ENCODE measurements at regions not wholly inside any gene's neighbourhood (a gene's known extent, or its start where the extent isn't known, plus 50 kb on each side); places are given as distances from the start of the nearest gene placed in this dataset.

- no peak for TF ChIP-seq ATF7 (IDR thresholded peaks at IDR 0.05)
- TF ChIP-seq KAT2B (IDR thresholded peaks at IDR 0.05; ENCODE audit: low read depth, low read length), result no peak
- TF ChIP-seq ILF3 (IDR thresholded peaks at IDR 0.05; ENCODE audit: borderline replicate concordance), result no peak
- no peak for TF ChIP-seq USF1 (CRISPR knock-in tag; IDR thresholded peaks at IDR 0.05)
Observed at GRCh38 chr16:79283578-79283977, 317.0 kb downstream of the MAF start.
